LoVo (cell line): ENCODE measurements at regions not wholly inside any gene's neighbourhood (a gene's known extent, or its start where the extent isn't known, plus 50 kb on each side); places are given as distances from the start of the nearest gene placed in this dataset.
A peak's percentile ranks its signal among the peaks of the same experiment; 100 is the strongest.

Experiments used
- DNase-seq: peaks from one replicate; pipeline ENCODE4 v3.0.0-alpha.2; 2016; ENCODE audit warnings: low spot score

DNA sequence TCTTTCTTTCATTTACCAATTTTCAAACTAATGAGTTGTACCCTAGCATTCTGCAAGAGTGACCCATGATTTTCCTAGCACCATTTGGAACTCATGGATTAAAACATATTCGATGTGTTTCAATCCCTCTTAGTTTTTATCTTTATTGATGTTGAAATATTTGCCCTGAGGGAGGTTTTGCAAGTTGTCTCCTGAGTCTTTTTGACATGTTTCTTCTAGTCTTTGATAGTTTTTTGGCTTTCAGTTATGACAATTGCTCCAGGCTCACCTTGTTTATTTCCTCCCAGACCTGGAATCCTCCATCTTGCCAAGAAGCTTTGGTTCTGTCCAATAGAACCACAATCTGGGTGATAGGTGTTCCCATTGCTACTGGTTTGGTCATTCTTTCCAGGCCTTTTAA, 327.8 kb downstream of the WDR11 start:
- no peak for DNase-seq

DNA sequence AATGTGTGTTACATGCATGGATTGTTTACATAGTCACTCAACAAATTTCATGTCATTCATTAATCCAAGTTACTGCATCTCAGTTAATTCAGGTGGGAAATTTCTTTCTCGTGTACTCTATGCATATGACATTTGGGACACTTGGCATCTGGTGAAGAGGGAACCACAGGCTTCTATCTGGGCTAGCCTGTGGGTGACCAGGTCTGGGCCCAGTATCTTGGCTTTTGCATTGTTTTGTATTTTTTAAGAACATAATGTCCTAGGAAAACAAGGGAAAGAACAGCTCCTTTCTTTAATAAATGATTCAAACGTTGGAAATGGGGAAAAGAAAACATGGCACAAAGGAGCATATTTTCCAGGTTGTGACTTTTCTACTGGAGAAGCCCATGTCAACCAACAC, 331.1 kb downstream of the WDR11 start:
- no peak for DNase-seq

DNA sequence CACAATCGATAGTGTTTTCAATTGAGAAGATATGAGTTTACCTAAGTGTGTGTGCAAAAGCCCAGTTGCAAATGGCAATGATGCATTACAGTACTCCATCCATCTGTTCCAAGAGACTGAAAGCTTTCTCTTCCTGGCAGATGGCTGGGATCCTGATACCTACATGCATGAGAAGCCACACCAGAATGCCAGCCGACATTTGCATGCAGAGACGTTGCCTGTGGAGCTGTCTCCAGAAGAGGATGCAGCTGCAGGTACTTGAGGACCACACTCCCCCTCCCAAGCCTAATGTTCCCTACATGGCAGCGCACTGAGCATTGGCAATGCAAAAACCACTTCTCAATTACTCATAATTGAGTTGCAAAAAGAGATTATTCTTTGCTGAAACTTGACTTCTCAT, 332.1 kb downstream of the WDR11 start:
- no peak for DNase-seq

DNA sequence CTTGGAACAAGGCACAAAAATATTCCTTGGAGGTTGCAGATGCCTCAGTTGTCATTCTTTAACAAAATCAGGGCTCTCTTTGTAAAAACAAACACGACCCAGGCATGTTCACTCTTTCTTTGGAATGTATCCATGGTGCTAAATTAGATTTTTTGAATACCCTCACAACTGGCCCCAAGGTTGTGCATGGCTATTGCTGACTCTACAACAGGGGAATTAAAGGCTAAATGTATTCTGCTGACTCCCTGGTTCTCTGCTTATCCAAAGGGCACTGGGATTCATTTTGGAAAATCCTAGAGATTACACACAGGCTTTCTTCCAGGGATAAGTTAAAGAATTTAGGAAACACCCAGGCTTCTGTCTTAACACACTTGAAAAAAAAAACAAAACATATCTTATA, 332.5 kb downstream of the WDR11 start:
- no peak for DNase-seq

DNA sequence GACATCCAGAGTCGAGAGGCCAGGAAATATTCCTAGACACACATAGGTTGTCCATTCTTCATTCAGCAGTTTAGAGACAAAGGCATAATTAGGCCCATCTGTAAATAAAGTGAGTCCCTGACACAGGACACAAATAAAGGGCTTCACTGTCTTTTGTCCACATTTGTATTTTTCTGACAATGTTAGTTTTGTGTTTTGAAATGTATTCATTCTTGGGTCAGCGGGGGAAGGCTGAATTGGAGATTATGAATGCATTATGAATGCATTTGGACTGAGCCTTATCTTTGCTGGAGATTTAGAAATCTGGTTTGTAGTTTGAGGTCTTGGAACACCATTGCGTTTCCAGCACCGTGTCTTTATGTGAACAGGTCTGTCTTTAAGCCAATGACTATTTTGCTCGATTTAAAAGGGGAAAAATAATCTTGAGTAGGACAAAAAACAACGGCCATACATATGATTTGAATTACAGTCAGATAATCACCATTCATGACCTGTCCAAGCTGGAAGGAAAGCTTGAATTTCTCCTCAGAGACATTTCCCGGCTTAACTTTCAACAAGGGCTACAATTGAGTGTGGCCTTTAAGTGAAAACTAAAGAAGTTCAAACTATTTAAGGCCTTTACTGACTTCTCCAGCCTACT, 334.8 kb downstream of the WDR11 start:
- DNase-seq = no peak

DNA sequence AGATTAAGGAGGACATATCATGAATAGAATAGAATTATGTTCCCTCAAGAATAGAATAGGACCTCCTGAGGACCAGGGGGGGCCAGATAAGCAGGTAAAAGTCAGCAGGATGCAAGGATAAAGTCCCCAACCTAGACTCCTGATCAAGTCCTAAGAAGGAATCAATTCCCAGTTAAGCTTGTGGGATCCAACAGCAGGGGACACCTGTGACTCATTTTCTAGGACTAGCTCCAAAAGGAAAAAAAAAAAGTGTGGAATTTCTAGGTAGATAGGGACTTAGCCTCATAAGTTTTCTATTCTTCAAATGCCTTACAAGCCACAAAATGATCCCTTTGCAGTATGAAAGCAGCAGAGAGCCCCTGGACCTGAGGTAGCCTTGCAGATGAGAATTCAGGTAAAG, 336.2 kb downstream of the WDR11 start:
- peak; percentile 6 for DNase-seq

DNA sequence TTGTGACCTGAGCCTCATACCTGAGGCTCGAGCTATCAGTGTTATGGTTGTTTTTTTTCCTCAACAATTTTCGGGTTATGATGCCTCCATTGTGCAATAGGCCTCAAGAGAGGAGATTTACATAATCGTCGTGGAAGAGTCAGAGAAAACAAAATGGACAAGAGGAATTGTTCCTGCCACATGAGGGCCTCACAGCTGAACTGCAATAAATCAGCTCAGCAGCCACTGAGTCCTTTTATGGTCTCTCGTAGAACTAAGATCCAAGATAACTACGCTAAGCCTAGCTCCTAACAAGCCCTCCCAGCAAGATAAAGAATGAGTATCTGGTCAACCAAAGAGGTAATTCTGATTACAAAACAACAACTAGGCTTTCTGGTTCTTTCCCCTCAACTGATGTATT, 336.8 kb downstream of the WDR11 start:
- no peak for DNase-seq

DNA sequence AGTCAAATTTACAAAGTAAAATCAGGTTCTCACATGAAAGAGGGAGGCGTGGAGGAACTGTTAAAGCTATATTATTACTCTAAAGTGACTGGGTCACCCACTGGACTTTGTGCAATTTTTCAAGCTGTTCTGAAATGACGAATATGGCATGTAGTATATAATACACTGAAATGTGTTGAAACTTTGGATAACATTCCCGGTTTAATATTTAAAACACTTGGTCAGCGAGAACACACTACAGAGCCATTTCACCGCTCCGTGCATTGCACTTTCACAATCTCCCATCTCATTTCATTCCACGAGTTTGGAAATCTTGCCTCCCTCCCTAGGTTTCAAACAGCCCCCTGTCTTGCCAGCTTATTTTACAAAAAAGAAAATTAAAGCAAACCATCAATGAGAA, 337.9 kb downstream of the WDR11 start:
- no peak for DNase-seq

DNA sequence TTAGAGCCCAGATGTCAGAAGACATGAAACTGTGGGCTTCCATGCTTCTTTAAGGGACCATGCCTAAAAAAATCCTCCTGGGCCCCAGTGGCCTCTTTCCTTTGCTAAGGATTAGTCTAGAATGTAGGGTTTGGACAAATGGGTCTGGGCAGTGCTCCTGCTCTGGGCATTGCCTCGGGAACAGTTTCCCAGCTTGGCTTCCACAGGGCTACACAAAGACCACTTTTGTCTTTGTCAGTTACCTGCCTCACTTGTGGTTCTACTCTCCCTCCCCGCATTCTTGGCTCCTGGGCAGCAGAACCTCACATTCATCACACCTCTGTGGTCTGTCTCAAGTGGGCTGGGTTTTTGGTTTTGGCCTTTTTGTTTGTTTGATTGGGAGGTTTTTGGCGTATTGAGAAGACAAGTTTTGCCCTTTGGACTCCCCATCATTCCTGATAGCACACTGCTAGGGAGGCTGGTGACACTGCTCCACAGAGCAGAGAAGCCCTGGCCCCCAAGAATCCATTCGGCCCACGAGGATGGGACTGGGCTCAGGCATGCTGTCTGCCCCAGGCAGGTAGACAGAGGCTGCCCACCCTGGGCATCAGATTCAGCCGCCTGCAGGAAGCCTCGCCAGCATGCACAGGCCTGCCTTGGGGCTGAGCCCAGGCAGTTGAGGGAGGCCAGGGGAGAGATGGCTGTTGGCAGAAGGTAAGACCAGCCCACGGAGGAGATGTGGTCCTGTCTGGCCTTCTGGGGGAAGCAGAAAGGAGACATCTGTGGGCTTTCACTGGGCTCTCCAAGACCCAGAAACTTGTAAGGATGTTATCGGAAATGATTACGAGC, 343.7 kb downstream of the WDR11 start:
- no peak for DNase-seq

DNA sequence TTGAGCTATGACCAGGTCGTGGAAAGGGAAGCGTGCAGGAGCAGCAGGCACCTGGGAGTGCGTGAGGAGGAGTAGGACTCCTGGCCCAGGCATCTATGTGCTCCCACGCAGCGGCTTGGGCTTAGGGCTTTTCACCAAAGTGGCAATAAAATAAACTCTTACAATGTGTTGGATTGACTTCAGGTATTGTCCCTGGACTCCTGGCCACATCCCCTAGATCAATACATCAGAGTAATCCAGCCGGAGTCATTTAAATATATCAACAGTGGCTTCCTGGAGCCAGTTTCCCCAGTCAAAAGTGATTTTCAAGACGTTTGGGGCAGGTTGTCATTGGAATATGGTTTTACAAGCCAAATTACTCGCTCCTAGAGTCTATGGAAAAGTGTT, 344.4 kb downstream of the WDR11 start:
- no peak for DNase-seq

DNA sequence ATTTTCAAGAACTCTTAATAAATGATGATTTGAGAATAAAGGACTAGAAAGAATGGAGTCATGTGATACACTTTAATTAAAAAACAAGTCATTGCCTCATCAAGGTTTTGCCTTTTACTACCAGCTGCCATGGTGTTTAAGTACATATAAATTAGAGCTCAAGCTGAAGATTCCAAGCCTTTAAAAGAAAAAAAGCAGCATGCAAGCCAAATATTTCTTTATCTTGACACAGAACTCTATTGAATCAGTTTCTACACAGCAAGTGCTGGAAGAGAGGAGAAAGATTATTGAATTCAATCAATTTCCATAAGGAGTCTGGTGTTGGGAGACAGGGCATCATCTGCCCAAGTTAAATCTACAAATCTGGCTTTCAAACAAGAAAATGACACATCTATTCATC, 347.9 kb downstream of the WDR11 start:
- DNase-seq = no peak

DNA sequence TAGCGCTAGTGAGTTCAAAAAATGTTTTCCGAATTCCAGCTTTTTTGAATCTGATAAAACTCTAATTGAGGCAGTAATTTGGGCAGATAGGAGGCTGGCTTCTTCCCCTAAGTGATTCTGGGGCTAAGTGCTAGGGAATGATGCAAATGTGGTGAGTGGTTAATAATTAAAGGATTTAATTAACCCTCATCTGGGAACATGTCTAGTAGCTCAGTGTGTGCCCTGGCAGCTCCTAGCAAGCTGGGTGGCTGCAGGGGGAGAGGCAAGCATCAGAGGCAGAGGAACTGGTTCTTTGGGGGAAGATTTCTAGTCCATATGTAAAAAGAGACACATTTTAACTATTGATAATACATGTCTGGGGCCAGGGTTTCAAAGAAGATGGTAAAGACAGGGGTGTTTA, 354.5 kb downstream of the WDR11 start:
- no peak for DNase-seq

DNA sequence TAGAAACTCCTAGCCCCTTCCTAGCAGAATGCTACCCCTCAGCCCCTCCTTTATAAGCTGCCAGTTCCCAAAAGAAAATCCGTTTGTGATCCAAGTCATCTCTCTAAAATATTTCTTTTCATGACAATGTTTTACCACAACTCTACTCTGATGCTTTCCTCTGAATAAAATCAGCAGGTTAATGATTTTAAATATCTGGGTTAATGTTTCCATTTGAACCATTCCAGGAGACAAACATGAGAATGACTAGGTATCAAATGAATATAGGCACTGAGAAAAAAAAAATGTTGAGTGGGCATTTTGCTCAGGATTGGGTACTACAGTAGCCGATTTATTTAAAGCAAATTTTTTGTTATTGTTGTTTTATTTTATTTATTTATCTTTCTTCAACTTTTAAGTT, 360.3 kb downstream of the WDR11 start:
- DNase-seq = no peak

DNA sequence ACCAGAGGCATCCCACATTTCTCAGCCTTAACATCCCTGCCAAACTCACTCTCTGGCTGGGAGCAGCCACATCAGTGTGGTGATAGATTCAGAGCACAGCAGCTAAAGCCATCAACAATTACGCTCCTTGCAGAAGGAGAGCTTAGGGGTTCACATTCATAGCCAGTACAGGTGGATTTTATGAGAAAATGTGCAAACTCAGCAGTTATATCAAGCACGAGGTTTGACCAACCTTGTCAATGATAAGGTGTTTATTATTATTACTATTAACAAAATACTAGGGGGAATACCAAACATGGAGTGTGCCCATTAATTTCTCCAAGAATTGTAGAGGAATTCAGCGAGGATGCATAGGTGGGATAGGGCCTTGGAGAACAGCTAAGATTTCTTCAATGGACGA, 362.3 kb downstream of the WDR11 start:
- no peak for DNase-seq

DNA sequence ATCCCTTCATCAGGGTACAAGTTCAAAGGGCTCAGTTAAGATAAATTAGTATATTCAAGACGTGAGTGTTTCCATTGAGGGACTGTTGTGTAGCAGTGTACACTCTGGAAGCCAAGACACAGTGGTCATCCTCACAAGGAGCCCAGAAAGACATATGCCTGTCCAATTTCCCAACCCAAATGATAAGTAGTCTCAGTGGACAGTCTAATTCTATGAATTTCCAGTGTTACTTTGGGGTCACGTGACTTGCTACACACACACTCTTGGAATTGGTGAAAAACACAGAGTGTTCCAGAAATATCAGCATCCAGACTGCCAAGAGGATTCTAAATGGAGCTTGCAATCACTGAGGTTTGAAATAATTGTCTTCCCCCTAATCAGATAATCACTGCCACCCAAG, 365.1 kb downstream of the WDR11 start:
- DNase-seq = no peak

DNA sequence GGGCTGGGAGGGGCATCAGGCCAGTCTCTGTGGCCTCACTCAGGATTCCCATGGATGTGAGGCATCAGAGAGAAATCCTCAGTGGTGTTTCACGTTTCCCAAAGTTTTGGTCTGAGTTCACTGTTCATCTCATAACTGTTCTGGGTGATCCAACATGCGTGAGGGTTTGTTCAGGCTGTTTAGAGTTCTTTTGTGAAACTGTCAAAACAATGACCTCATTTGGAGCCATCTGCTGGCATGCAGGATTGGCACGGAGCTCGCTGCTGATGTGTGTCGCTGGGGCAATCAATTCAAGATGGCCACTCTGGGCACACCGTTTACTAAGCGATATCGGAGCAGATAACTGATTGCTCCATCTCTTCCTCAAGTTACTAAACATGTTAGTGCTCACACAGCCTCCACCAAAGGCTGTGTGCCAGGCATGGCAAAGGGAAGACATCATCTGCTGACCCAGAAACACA, 365.6 kb downstream of the WDR11 start:
- no peak for DNase-seq

DNA sequence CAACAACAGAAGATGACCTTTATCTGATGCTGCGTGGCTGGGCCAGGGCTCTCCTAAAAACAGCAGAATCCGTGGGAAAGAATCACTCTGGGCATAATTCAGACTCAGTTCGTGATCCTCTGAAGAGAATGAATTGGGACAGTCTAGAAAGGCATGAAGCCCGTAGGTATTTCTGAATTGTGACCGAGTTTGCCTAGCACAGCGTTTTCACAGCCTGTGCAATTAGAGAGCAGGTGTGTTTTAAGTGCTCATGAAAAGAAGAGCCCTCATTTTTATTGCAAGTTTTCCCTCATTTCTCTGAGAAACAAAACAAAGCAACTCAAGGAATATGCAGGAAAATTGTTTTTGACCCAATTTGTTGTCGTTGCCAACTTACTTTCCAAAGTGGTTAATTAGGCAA, 366.2 kb downstream of the WDR11 start:
- DNase-seq = no peak

DNA sequence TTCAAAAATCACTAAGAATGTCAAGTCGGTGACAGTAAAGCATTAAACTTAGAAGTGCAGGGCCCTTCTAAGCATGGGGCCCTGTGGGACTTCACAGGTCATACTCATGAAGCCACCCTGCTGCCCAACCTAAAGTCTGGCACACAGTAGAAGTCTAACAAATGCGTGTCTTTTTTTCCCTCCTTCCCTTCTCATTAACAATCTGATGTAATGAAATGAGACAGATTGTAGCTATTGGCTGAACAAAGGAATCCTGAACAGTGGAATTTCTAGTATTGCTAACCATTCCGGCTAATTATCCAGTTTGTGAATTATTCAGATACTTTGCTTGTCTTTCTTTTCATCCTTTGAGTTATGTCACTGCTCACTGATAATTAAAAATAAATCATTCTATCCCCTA, 369.9 kb downstream of the WDR11 start:
- DNase-seq = no peak

DNA sequence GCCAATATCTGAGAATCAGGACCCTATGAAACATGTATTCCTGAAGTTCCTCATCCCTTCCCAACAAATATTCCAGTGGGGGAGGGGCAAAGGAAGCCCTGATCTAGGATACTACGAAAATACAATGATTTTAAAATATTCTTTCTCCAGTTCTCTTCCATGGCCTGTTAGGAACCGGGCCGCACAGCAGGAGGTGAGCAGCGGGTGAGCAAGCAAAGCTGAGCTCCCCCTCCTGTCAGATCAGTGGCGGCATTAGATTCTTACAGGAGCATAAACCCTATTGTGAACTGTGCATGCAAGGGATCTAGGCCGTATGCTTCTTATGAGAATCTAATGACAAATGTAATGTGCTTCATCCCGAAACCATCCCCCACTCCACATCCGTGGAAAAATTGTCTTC, 370.8 kb downstream of the WDR11 start:
- DNase-seq = no peak

DNA sequence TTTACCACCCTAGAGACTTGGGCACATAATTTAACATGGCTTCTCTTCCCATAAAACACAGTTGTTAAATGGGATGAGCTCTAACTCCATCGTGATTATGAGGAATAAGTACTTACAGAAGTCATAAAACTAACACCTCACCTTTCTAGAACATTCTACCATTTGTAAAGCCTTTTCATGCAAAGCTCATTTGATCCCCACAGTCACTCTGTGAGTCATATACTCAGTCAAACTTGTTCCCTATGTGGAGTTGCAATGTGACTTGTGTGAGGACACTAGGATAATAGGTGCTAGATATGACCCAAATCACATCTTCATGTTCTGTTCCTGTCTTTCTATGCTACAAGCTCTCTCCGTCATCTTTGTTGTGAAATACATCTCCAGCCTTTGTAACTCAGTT, 371.7 kb downstream of the WDR11 start:
- DNase-seq = no peak

DNA sequence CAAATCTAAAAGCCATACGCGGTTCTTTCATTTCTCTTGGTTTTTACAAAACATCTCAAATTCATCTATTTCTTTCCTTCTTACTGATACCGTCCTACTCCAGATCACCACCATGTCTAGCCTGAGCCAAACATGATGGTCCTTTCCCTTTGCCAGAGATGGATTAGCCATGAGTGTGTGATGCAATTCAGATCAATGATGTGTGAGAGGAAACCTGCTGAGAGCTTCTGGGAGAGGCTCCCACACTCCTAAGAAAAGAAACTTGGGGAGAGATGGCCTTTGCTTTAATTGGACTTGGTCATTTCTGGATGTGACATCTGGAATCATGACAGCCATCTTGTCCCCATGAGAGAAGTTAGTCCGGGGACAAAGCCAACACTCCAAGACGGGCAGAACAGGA, 367.2 kb downstream of the FGFR2 start:
- no peak for DNase-seq

DNA sequence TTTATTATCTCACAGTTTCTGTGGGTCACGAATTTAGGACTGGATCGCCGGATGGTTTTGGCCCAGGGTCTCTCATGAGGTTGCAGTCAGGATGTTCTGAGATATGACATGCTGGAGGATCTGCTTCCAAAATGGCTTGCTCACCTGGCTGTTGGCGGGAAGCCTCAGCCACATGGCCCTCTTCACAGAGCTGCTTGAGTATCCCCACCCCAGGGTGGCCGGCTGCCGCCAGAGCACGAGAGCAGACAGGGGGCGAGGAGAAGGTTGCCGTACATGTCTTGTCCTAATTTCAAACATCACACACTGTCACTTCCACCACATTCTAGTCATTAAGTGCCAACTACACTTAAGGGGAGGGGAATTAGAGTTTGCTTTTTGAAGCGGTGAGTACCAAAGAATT, 365.8 kb downstream of the FGFR2 start:
- no peak for DNase-seq

DNA sequence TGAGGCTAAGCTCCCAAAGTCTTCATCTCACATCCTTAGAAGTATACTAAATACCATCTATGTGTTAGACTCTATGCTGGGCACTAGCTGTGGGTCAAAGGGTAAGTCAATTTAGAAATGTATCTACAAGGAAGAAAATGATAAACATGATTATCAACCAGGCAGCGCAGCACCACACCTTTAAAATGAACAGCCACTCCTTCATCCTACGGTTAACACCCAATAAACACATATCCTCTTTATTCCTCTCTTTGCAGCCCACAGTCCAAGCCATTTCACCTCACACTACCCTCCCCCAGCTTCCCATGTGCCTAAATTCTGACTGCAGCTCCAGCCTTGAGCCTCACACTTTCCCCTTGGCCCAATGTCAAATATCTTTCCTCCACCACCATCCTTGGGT, 362.6 kb downstream of the FGFR2 start:
- no peak for DNase-seq

DNA sequence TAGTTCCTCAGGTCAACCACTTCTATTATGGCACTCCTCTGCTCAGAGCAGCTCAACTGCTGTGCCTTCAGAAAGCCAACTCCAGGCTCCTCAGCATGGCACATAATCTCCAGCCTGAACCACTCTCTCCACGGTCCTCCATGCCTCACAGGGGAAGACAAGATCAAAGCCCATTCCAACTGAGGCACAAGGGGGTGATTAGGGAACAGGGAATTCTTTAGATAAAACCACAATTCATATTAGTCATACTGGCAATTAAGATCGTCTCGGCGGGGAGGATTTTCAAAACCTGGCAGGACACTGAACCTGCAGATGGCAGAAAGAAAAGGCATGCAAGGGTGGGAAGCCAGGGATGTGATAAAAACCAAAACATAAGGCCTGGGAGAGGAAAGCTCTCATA, 361.6 kb downstream of the FGFR2 start:
- no peak for DNase-seq
